IMR-90 (cell line): ENCODE measurements at regions not wholly inside any gene's neighbourhood (a gene's known extent, or its start where the extent isn't known, plus 50 kb on each side); places are given as distances from the start of the nearest gene placed in this dataset.

Experiments used
- ATAC-seq: fragments of 200-7000 bp; cut with Tn5 transposase; 2 replicates; pipeline ENCODE4 v1.9.1; 2020; ENCODE audit warnings: low read depth, mild to moderate bottlenecking, moderate library complexity
- BruUV-seq: library from RNA; stranded (reverse); fragments of 400-500 nt; replicated peaks from 2 replicates; lab custom pipeline; 2021; lab: Mats Ljungman, UMichigan
- CTCF ChIA-PET: fragments of 300-600 bp; formaldehyde crosslinking; extraction: SDS; loops from one replicate; lab custom pipeline; 2021; ENCODE audit warnings: antibody characterized with exemption; lab: Yijun Ruan, JAX
- POLR2A ChIA-PET: fragments of 300-600 bp; sonication (Branson Sonifier 250); formaldehyde crosslinking; loops from one replicate; lab custom pipeline; 2022; ENCODE audit warnings: antibody characterized with exemption; ENCODE audit not compliant: unreplicated experiment; lab: Charles Lee
- DNase-seq: peaks from one replicate; pipeline ENCODE4 v3.0.0; 2013
- H2AFZ ChIP-seq: replicated peaks from 2 replicates; pipeline ENCODE3; 2013; ENCODE audit warnings: low read length, mild to moderate bottlenecking; ENCODE audit not compliant: poor library complexity
- H2AK5ac ChIP-seq: 2 replicates; pipeline ENCODE4 v1.6.1; 2013; ENCODE audit warnings: low read depth, low read length, inconsistent platforms
- H2AK9ac ChIP-seq: replicated peaks from 2 replicates; pipeline ENCODE3; 2013; ENCODE audit warnings: mild to moderate bottlenecking, low read depth, low read length, moderate library complexity; ENCODE audit not compliant: poor library complexity
- H2BK120ac ChIP-seq: 2 replicates; pipeline ENCODE4 v1.6.1; 2013; ENCODE audit warnings: low read depth, low read length, inconsistent platforms
- H2BK15ac ChIP-seq: 3 replicates; pipeline ENCODE4 v1.6.1; 2013; ENCODE audit warnings: low read depth, low read length, inconsistent platforms
- H2BK20ac ChIP-seq: 2 replicates; pipeline ENCODE4 v1.6.1; 2013; ENCODE audit warnings: low read depth, mild to moderate bottlenecking, inconsistent platforms, low read length, moderate library complexity
- H2BK5ac ChIP-seq: 2 replicates; pipeline ENCODE4 v1.6.1; 2013; ENCODE audit warnings: mild to moderate bottlenecking, low read depth, low read length, inconsistent platforms; ENCODE audit not compliant: poor library complexity, severe bottlenecking
- H3K14ac ChIP-seq: replicated peaks from 2 replicates; pipeline ENCODE4 v1.6.1; 2013; ENCODE audit warnings: low read depth, low read length, inconsistent platforms
- H3K18ac ChIP-seq: 2 replicates; pipeline ENCODE4 v1.6.1; 2013; ENCODE audit warnings: low read depth, low read length, control low read depth
- H3K23ac ChIP-seq: 2 replicates; pipeline ENCODE4 v1.6.1; 2013; ENCODE audit warnings: low read depth, low read length, inconsistent platforms
- H3K27ac ChIP-seq: 2 replicates; pipeline ENCODE4 v1.5.1; 2013; ENCODE audit warnings: mild to moderate bottlenecking, control low read depth, low read length; ENCODE audit not compliant: insufficient read depth
- H3K27me3 ChIP-seq: 2 replicates; pipeline ENCODE4 v1.6.1; 2013; ENCODE audit warnings: low read length; ENCODE audit not compliant: control insufficient read depth, insufficient read depth
- H3K36me3 ChIP-seq: 2 replicates; pipeline ENCODE4 v1.6.1; 2013; ENCODE audit warnings: low read length, mixed read lengths; ENCODE audit not compliant: control insufficient read depth, insufficient read depth
- H3K4ac ChIP-seq: 2 replicates; pipeline ENCODE4 v1.6.1; 2013; ENCODE audit warnings: low read depth, low read length, inconsistent platforms
- H3K4me1 ChIP-seq: 2 replicates; pipeline ENCODE4 v1.6.1; 2013; ENCODE audit warnings: low read length, mixed read lengths; ENCODE audit not compliant: control insufficient read depth, insufficient read depth
- H3K4me2 ChIP-seq: 2 replicates; pipeline ENCODE4 v1.6.1; 2013; ENCODE audit warnings: low read depth, mild to moderate bottlenecking, control low read depth, low read length, moderate library complexity
- H3K4me3 ChIP-seq: 2 replicates; pipeline ENCODE4 v1.5.1; 2013; ENCODE audit warnings: low read depth, mild to moderate bottlenecking, control low read depth, low read length, moderate library complexity; ENCODE audit not compliant: insufficient read depth
- H3K56ac ChIP-seq: 2 replicates; pipeline ENCODE4 v1.6.1; 2013; ENCODE audit warnings: low read length, inconsistent platforms; ENCODE audit not compliant: insufficient read depth; ENCODE audit errors: extremely low read depth
- H3K79me1 ChIP-seq, 2 experiments: 2 replicates each; pipeline ENCODE4 v1.6.1; 2013; ENCODE audit warnings: low read length in 2 of 2, inconsistent platforms in 1 of 2, low read depth in 1 of 2
- H3K9ac ChIP-seq: 2 replicates; pipeline ENCODE4 v1.6.1; 2013; ENCODE audit warnings: low read depth, low read length, control low read depth
- H3K9me1 ChIP-seq: 2 replicates; pipeline ENCODE4 v1.6.1; 2013; ENCODE audit warnings: low read length, inconsistent platforms; ENCODE audit not compliant: insufficient read depth
- H3K9me3 ChIP-seq: 2 replicates; pipeline ENCODE4 v1.6.1; 2013; ENCODE audit warnings: low read length; ENCODE audit not compliant: control insufficient read depth, insufficient read depth
- H4K20me1 ChIP-seq: 2 replicates; pipeline ENCODE4 v1.6.1; 2013; ENCODE audit warnings: low read length, inconsistent platforms; ENCODE audit not compliant: insufficient read depth
- H4K5ac ChIP-seq: 2 replicates; pipeline ENCODE4 v1.6.1; 2013; ENCODE audit warnings: mild to moderate bottlenecking, low read depth, low read length, control low read depth
- H4K8ac ChIP-seq, 2 experiments: 2 replicates each; pipeline ENCODE4 v1.6.1; 2013; ENCODE audit warnings: low read depth in 2 of 2, low read length in 2 of 2, control low read depth in 1 of 2, inconsistent platforms in 1 of 2
- H4K91ac ChIP-seq: 2 replicates; pipeline ENCODE4 v1.6.1; 2013; ENCODE audit warnings: low read depth, low read length, inconsistent platforms; ENCODE audit not compliant: insufficient read depth
- CEBPB ChIP-seq: IDR thresholded peaks from 2 replicates; pipeline ENCODE4 v1.6.1; 2012; ENCODE audit warnings: low read depth, low read length, improper control_type of control experiment
- CHD1 ChIP-seq: IDR thresholded peaks from 2 replicates; pipeline ENCODE4 v1.6.1; 2012; ENCODE audit warnings: low read depth, low read length, improper control_type of control experiment
- CTCF ChIP-seq: conservative IDR thresholded peaks from 2 replicates; pipeline ENCODE4 v1.5.1; 2012; ENCODE audit warnings: mild to moderate bottlenecking, low read depth, low read length, improper control_type of control experiment
- MAFK ChIP-seq: IDR thresholded peaks from 2 replicates; pipeline ENCODE4 v1.6.1; 2012; ENCODE audit warnings: low read depth, low read length, improper control_type of control experiment
- NFE2L2 ChIP-seq: fragments of 150-350 bp; IDR thresholded peaks from 2 replicates; pipeline ENCODE4 v1.6.1; 2016; ENCODE audit warnings: low read depth, mild to moderate bottlenecking, low read length
- RAD21 ChIP-seq: IDR thresholded peaks from 2 replicates; pipeline ENCODE4 v1.6.1; 2012; ENCODE audit warnings: low read length, improper control_type of control experiment
- RFX5 ChIP-seq: IDR thresholded peaks from 2 replicates; pipeline ENCODE4 v1.8.0; 2012; ENCODE audit warnings: low read depth, mild to moderate bottlenecking, low read length, moderate library complexity
- WGBS, 2 experiments: methylation state at CpG; one replicate each; pipeline versions ENCODE4 v1.1.5 to v1.1.7; 2013; ENCODE audit warnings: missing lambda C conversion rate in 2 of 2; ENCODE audit not compliant: insufficient read length in 1 of 2; ENCODE audit errors: extremely low coverage in 2 of 2; 5-methylcytosine and 5-hydroxymethylcytosine counted together
- dilution Hi-C: fragments of 300-500 bp; cut with HindIII; formaldehyde crosslinking; loops from one replicate; pipeline ENCODE4 v1.14.3; 2018; ENCODE audit warnings: low sequenced_read_pairs; ENCODE audit not compliant: unreplicated experiment
- in situ Hi-C: fragments of 300-500 bp; cut with MboI; formaldehyde crosslinking; loops from 3 replicates; pipeline ENCODE4 v1.14.3; 2019; ENCODE audit warnings: low sequenced_read_pairs, inconsistent platforms, mixed read lengths
- intact Hi-C: fragments of 100-400 bp; cut with micrococcal nuclease; formaldehyde crosslinking; loops from 2 replicates; pipeline ENCODE4 v1.10.0; 2022
- TF ChIP-seq, protein P1 (sequence below): fragments of 150-350 bp; IDR thresholded peaks from 2 replicates; pipeline ENCODE4 v1.6.1; 2017; ENCODE audit warnings: mild to moderate bottlenecking, antibody characterized with exemption, low read length, low read depth

- H3K56ac ChIP-seq: no peak overlapping the region
- dilution Hi-C loops (no loop called here), intact Hi-C loops (no loop called here), in situ Hi-C loops (no loop called here)
- H4K91ac ChIP-seq: no peak overlapping the region
- no peak overlapping the region for H4K8ac ChIP-seq
- H2AK9ac ChIP-seq: no peak overlapping the region
- POLR2A ChIA-PET: no interaction called here
- no peak overlapping the region for H3K14ac ChIP-seq
- H3K18ac ChIP-seq: no peak overlapping the region
- no peaks in the 10 kb centered on the region for H3K79me1 ChIP-seq
- no CpG with 5 or more reads among the region's 1 CpG for WGBS, 2 experiments
- H3K27ac ChIP-seq: no peak overlapping the region
- no peak overlapping the region for H2BK15ac ChIP-seq
- H4K20me1 ChIP-seq: no peaks in the 10 kb centered on the region
- H3K9ac ChIP-seq: no peak overlapping the region
- H3K4me2 ChIP-seq: no peak overlapping the region
- no peak overlapping the region for H3K4me3 ChIP-seq
- no peak overlapping the region for H2AFZ ChIP-seq
- H3K27me3 ChIP-seq: no peaks in the 10 kb centered on the region
- no peak for TF ChIP-seq MAFK
- TF ChIP-seq, protein P1, sequence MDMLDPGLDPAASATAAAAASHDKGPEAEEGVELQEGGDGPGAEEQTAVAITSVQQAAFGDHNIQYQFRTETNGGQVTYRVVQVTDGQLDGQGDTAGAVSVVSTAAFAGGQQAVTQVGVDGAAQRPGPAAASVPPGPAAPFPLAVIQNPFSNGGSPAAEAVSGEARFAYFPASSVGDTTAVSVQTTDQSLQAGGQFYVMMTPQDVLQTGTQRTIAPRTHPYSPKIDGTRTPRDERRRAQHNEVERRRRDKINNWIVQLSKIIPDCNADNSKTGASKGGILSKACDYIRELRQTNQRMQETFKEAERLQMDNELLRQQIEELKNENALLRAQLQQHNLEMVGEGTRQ: no peak
- no peak for TF ChIP-seq NFE2L2
- TF ChIP-seq CEBPB: no peak
- TF ChIP-seq CHD1: no peak
- no peak for TF ChIP-seq RFX5
- no peak for TF ChIP-seq RAD21
- no peak for TF ChIP-seq CTCF
- H3K36me3 ChIP-seq: no peaks in the 10 kb centered on the region
- no peak overlapping the region for H2BK20ac ChIP-seq
- no peak overlapping the region for H2BK5ac ChIP-seq
- no peaks in the 10 kb centered on the region for H3K9me1 ChIP-seq
- no peak overlapping the region for H3K4ac ChIP-seq
- CTCF ChIA-PET: no interaction called here
- no peak overlapping the region for H2BK120ac ChIP-seq
- H4K5ac ChIP-seq: no peak overlapping the region
- ATAC-seq (no peak), DNase-seq (no peak)
- no peak overlapping the region for H3K23ac ChIP-seq
- peaks cover 13% of the 10 kb centered on the region for H3K9me3 ChIP-seq
- BruUV-seq: no TSS peak
- no peak overlapping the region for H2AK5ac ChIP-seq
- no peaks in the 10 kb centered on the region for H3K4me1 ChIP-seq
Observed at GRCh38 chr5:4156153-4156552, 560.5 kb downstream of the IRX1 start.
